B cell (primary cell): ENCODE measurements at regions not wholly inside any gene's neighbourhood (a gene's known extent, or its start where the extent isn't known, plus 50 kb on each side); places are given as distances from the start of the nearest gene placed in this dataset.
A peak's percentile ranks its signal among the peaks of the same experiment; 100 is the strongest.

Experiments
- ATAC-seq: fragments of 200-7000 bp; cut with Tn5 transposase; one replicate; pipeline ENCODE4 v1.10.0; 2021; ENCODE audit warnings: low read depth, mild to moderate bottlenecking, moderate number of reproducible peaks, moderate library complexity
- CTCF ChIA-PET: fragments of 350-600 bp; sonication (Branson Sonifier 250); formaldehyde crosslinking; loops from one replicate; lab custom pipeline; 2021; ENCODE audit warnings: antibody characterized with exemption, inconsistent platforms; lab: Charles Lee
- POLR2A ChIA-PET: fragments of 350-600 bp; sonication (Branson Sonifier 250); formaldehyde crosslinking; loops from one replicate; lab custom pipeline; 2021; ENCODE audit warnings: antibody characterized with exemption; lab: Charles Lee
- DNase-seq: peaks from one replicate; pipeline ENCODE4 v3.0.0; 2013
- H2AFZ ChIP-seq: 2 replicates; pipeline ENCODE4 v1.6.1; 2012; ENCODE audit warnings: mild to moderate bottlenecking, low read depth, low read length; ENCODE audit not compliant: insufficient read depth, poor library complexity, severe bottlenecking
- H3K27ac ChIP-seq, 2 donors: 1 replicate in 1 of 2; 2 replicates in 1 of 2; pipeline ENCODE4 v1.5.1; 2012 to 2013; ENCODE audit warnings: low read length in 2 of 2, mild to moderate bottlenecking in 2 of 2, moderate library complexity in 1 of 2
- H3K27me3 ChIP-seq, 4 experiments: fragments of 200-600 bp in 1 of 4; sonication (generic) in 1 of 4; replicated peaks in 1 of 4; 1 replicate in 2 of 4; 2 replicates in 2 of 4; pipeline versions ENCODE4 v1.6.1 to v1.7.0; 2013 to 2016; ENCODE audit warnings: low read length in 3 of 4, mild to moderate bottlenecking in 2 of 4, mixed read lengths in 1 of 4, moderate library complexity in 1 of 4; ENCODE audit not compliant: insufficient read depth in 4 of 4, control insufficient read depth in 3 of 4; ENCODE audit errors: control extremely low read depth in 1 of 4
- H3K36me3 ChIP-seq, 2 experiments: replicated peaks in 1 of 2; 1 replicate in 1 of 2; 2 replicates in 1 of 2; pipeline versions ENCODE4 v1.6.1 to v1.7.1; 2013; ENCODE audit warnings: low read length in 1 of 2; ENCODE audit not compliant: insufficient read depth in 2 of 2, control insufficient read depth in 1 of 2; ENCODE audit errors: control extremely low read depth in 1 of 2, extremely low read depth in 1 of 2
- H3K4me1 ChIP-seq, 2 donors: fragments of 200-600 bp in 1 of 2; sonication (generic) in 1 of 2; 1 replicate in 1 of 2; 2 replicates in 1 of 2; pipeline versions ENCODE4 v1.5.1 to v1.6.1; 2013 to 2017; ENCODE audit warnings: low read length in 2 of 2; ENCODE audit not compliant: control insufficient read depth in 2 of 2, insufficient read depth in 2 of 2
- H3K4me2 ChIP-seq: replicated peaks from 2 replicates; pipeline ENCODE3; 2012; ENCODE audit warnings: mild to moderate bottlenecking, low read depth, low read length; ENCODE audit not compliant: poor library complexity, severe bottlenecking
- H3K4me3 ChIP-seq, 5 experiments: fragments of 200-600 bp in 1 of 5; sonication (generic) in 1 of 5; 1 replicate in 3 of 5; 2 replicates in 2 of 5; pipeline versions ENCODE4 v1.5.1 to v1.7.0; 2011 to 2016; ENCODE audit warnings: low read length in 4 of 5, mild to moderate bottlenecking in 4 of 5, low read depth in 2 of 5, control low read depth in 1 of 5, moderate library complexity in 1 of 5; ENCODE audit not compliant: insufficient read depth in 1 of 5; ENCODE audit errors: control extremely low read depth in 1 of 5, extremely low read depth in 1 of 5
- H3K79me2 ChIP-seq: fragments of 200-600 bp; sonication (generic); one replicate; pipeline ENCODE4 v1.6.0; 2016; ENCODE audit warnings: low read length; ENCODE audit not compliant: control insufficient read depth, insufficient read depth
- H3K9ac ChIP-seq: fragments of 200-600 bp; sonication (generic); 2 replicates; pipeline ENCODE4 v1.6.1; 2017; ENCODE audit warnings: mild to moderate bottlenecking, low read length, moderate library complexity
- H3K9me3 ChIP-seq, 3 donors: one replicate each; pipeline versions ENCODE4 v1.6.1 to v1.7.1; 2013; ENCODE audit warnings: low read length in 2 of 3; ENCODE audit not compliant: control insufficient read depth in 2 of 3, insufficient read depth in 1 of 3; ENCODE audit errors: control extremely low read depth in 1 of 3
- H4K20me1 ChIP-seq: 2 replicates; pipeline ENCODE4 v1.6.0; 2012; ENCODE audit warnings: mild to moderate bottlenecking, low read length; ENCODE audit not compliant: insufficient read depth, control insufficient read depth, poor library complexity, severe bottlenecking
- H3K27ac Mint-ChIP-seq: one replicate; pipeline ENCODE4 v1.8.0; 2021; ENCODE audit warnings: mixed read lengths
- H3K27me3 Mint-ChIP-seq: one replicate; pipeline ENCODE4 v1.8.0; 2021; ENCODE audit warnings: mixed read lengths
- H3K4me1 Mint-ChIP-seq: one replicate; pipeline ENCODE4 v1.8.0; 2021; ENCODE audit warnings: mixed read lengths
- H3K4me3 Mint-ChIP-seq: one replicate; pipeline ENCODE4 v1.8.0; 2021; ENCODE audit warnings: mixed read lengths
- H3K9me3 Mint-ChIP-seq: one replicate; pipeline ENCODE4 v1.8.0; 2022; ENCODE audit warnings: mixed read lengths; ENCODE audit not compliant: insufficient read depth
- CTCF ChIP-seq: fragments of 200-600 bp; IDR thresholded peaks from one replicate; pipeline ENCODE4 v1.8.0; 2022; ENCODE audit warnings: antibody characterized with exemption, mild to moderate bottlenecking
- EZH2 ChIP-seq: IDR thresholded peaks from 2 replicates; pipeline ENCODE4 v1.6.1; 2012; ENCODE audit warnings: borderline replicate concordance, low read depth, mild to moderate bottlenecking, moderate library complexity, low read length; ENCODE audit not compliant: insufficient read depth, poor library complexity, severe bottlenecking
- WGBS: methylation state at CpG from one replicate; pipeline ENCODE4 v1.1.5; 2013; ENCODE audit warnings: missing lambda C conversion rate; ENCODE audit not compliant: insufficient coverage; 5-methylcytosine and 5-hydroxymethylcytosine counted together
- intact Hi-C: fragments of 100-400 bp; cut with micrococcal nuclease; formaldehyde crosslinking; loops from one replicate; pipeline ENCODE4 v1.10.0; 2022

GRCh38 chr6:113647143-113647889 lies 209.8 kb upstream of the MARCKS start:
- intact Hi-C loops = loop anchor here (2.0 kb wide), 1 partner anchor 17 kb away; no protein-coding TSS in a partner anchor

More at GRCh38 chr6:113647143-113647889, 209.8 kb upstream of the MARCKS start:
- no peaks in the 10 kb centered on the region for H3K27me3 Mint-ChIP-seq
- H3K79me2 ChIP-seq = no peaks in the 10 kb centered on the region
- CTCF ChIA-PET = interaction anchor here (1.0 to 2.0 kb wide), 4 partner anchors 9 to 211 kb away, joined by 3 to 5 read pairs (median 4); no protein-coding TSS in a partner anchor
- H3K9me3 ChIP-seq = no peaks in the 10 kb centered on the region
- peaks cover 82% of the 10 kb centered on the region for H3K4me1 Mint-ChIP-seq
- ATAC-seq (peak; percentile 82), DNase-seq (peak; percentile 73)
- H3K27ac Mint-ChIP-seq = peak overlapping the region; percentile 84
- TF ChIP-seq EZH2 = no peak
- no peak for TF ChIP-seq CTCF
- peaks cover 53 to 57% of the 10 kb centered on the region in 2 donors for H3K4me1 ChIP-seq
- no peaks in the 10 kb centered on the region for H3K27me3 ChIP-seq
- peak overlapping the region in 1 of 5 experiments; percentile 11 for H3K4me3 ChIP-seq
- peak overlapping the region; percentile 8 for H3K4me3 Mint-ChIP-seq
- H3K4me2 ChIP-seq = peak overlapping the region; percentile 33
- H3K36me3 ChIP-seq = no peaks in the 10 kb centered on the region
- H4K20me1 ChIP-seq = no peaks in the 10 kb centered on the region
- POLR2A ChIA-PET = interaction anchor here (0.7 to 1.6 kb wide), 3 partner anchors 9 to 212 kb away, joined by 4 to 7 read pairs (median 4); no protein-coding TSS in a partner anchor
- peak overlapping the region; percentile 33 to 46 for H3K27ac ChIP-seq
- H3K9me3 Mint-ChIP-seq = no peaks in the 10 kb centered on the region
- 0% methylated on average over 1 of the region's 4 CpGs for WGBS
- no peak overlapping the region for H3K9ac ChIP-seq
- H2AFZ ChIP-seq = no peak overlapping the region
